Epithelial cell of prostate (primary cell): ENCODE measurements at regions not wholly inside any gene's neighbourhood (a gene's known extent, or its start where the extent isn't known, plus 50 kb on each side); places are given as distances from the start of the nearest gene placed in this dataset.

Source experiments
- DNase-seq: peaks from one replicate; pipeline ENCODE4 v3.0.0-alpha.2; 2011; ENCODE audit warnings: low read depth, low spot score
- H3K27ac ChIP-seq: fragments of 450-650 bp; 2 replicates; pipeline ENCODE4 v1.5.1; 2017; ENCODE audit warnings: mild to moderate bottlenecking

DNA sequence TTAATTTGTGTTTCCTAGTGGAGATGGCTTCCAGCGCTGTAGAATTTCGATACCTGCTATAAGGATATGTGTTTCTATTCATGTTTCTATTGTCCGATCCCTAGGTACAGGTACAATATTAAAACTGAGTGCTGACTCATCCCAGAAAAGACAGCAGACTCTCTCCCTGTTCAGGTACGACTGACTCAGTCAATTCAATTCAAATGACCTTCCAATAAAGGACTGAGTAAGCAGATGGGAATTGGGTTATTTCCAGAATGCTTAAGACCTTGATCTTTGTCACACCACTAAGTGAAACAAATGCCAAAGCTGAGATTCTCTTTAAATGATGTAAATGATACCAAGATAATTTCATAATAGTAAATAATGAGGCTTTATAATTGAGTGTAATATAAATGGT is 1596.9 kb downstream of the RPA4 start:
- H3K27ac ChIP-seq: no peak overlapping the region
- no peak for DNase-seq

DNA sequence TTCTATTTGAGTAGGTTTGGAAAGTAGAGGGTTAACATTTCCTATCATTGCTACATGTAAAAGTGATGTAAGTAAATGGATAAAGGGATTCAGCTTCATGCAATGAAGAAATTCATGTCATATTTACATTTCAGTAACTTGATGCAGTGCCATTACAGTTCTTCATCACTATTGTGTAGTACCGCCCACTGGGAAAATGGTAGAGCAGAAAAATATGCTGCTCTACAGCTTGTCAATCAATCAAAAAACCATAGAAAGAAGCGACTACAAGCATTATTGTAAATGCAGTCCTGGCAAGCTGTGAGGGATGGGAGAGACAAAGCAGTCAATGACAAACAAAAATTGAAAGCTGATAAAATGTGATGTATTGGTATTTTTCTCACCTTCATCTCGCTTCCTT is 1597.9 kb downstream of the RPA4 start:
- no peak overlapping the region for H3K27ac ChIP-seq
- no peak for DNase-seq

DNA sequence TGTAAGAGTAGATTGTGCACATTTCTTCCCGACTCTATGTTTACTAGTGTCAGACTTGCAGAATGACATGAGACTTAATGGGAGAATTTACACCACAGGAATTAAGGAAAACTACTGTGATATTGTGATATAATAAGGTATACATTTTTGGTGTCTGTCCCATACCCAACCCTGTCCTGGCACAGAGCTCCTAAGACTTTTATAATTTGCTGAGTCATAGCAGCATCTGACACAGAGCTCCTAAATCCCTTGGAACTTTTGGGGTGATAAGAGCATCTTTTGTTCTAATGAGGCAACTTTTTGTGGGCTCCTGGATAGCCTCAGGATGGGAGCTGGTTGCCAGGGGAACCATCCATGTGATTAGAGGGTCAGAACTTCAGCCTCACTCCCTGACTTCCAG is 1607.0 kb downstream of the RPA4 start:
- H3K27ac ChIP-seq: no peak overlapping the region
- DNase-seq: no peak

DNA sequence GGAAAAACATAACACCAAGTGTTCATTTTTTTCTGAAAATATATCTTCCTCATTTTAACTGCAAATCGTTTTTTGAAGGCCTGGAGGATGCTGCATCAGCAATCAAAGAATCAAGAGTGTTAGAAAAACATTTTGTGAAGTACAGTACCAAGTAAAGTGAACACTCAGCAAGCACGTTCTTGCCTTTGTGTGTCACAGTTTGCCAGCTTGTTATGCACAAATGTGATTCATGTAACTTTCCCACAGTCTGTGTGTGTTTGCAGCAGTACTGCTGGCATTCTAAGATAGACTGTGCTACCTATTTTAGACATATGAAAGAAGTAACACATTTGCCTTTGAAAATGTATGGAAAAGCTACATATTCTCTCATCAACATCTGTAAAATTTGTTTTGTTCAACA is 1617.7 kb downstream of the RPA4 start:
- H3K27ac ChIP-seq: no peak overlapping the region
- no peak for DNase-seq

DNA sequence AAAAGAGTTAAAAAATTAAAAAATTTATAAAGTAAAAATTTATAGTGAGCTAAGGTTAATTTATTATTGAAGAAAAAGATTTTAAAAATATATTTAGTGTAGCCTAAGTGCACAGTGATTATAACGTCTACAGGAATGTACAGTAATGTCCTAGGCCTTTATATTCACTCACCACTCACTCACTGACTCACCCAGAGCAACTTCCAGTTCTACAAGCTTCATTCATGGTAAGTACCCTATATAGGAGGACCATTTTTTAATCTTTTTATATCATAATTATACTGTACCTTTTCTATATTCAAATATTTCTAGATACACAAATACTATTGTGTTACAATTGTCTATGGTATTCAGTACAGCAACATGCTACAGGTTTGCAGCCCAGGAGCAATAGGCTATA is 1623.2 kb downstream of the RPA4 start:
- H3K27ac ChIP-seq: no peak overlapping the region
- no peak for DNase-seq

DNA sequence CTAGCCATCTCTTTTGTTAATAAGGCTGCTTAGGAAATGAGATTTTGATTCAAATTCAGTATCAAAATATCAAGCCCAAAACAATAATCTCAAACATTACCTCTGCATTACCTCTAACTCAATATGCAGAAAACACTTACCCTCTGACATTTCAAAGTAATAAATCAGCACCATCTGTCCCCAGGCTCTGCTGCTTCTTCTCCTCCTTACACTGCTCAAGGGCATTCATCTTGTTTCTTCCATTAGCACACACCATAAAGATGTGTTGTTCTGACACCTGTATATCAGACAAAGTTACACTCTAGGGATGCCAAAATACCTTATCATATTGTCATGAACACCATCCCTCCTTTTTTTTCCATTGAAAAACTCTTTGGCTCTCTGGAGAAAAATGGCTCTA is 1630.3 kb downstream of the RPA4 start:
- no peak overlapping the region for H3K27ac ChIP-seq
- DNase-seq: no peak

DNA sequence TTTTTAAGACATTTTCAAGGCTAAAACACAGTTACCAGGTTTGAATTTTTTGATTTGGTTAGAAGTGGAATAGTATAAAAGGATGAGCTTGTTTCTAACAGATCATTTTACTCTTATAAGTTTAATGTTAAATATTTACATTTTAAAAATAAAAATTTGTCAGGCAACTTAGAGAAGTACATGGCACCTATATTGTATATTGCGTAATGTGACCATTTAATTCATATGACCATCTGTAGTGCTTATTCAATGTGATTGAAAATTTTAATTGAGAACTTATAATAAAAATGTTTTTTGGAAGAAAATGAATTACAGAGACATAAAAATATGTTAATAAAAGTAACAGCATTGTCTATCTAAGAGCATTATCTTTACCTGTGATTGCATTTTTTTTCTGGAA is 1632.4 kb downstream of the RPA4 start:
- no peak overlapping the region for H3K27ac ChIP-seq
- DNase-seq: no peak

DNA sequence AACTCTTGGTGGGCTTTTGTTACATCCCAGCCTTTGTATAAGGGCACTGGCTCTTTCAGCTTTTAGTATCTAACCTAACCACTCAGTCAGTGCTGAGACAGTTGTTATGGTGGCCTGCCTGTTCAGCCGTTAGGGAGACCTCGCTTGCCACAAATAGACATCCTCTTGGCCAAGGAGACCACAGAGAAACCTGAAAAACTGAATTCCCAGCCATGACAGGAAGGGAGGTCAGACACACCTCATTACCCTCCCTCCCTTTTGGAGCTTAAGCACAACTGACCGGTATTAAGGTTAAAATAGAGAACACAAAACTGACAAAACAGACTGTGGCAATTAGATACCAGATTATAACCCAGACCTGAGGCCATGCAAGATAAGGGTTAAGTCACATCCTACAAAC is 1639.3 kb downstream of the RPA4 start:
- no peak overlapping the region for H3K27ac ChIP-seq
- no peak for DNase-seq

DNA sequence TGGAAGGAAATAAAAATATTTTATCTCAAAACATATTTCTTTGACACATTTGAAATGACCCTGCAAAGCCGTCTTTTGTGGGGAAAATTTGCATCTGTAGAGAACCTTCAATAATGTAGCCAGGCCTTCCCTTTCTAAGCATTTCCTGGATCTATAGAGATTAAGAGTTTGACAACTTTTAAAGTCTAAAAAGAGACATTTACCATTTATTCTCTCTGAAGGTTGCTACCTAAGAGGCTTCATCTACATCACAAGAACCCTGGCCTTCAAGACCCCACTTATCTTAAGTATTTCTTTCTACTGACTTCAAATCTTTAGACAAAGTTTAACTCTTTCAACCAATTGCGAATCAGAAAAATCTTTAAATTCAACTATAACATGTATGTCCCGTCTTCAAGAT is 1639.8 kb downstream of the RPA4 start:
- DNase-seq: no peak
- H3K27ac ChIP-seq: no peak overlapping the region

DNA sequence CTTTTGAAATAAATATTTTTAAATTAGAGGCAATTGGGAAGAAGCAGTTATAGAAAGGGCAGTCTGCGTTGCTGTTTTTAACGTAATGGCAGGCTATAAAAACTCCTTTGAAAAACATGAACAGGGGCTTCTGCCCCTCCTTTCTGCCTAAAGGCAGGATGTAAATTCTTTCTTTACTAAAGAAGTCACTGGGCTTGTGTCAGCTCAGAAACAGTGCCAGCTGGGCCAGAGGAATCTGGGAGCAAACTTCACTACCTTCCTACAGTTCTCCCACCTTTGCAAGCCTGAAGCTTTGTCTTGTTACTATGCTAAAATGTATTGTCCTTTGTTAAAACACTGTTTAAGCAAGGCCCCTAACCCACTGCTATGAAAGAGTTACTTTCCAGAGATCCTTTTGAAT is 1664.8 kb downstream of the RPA4 start:
- DNase-seq: no peak
- H3K27ac ChIP-seq: no peak overlapping the region

DNA sequence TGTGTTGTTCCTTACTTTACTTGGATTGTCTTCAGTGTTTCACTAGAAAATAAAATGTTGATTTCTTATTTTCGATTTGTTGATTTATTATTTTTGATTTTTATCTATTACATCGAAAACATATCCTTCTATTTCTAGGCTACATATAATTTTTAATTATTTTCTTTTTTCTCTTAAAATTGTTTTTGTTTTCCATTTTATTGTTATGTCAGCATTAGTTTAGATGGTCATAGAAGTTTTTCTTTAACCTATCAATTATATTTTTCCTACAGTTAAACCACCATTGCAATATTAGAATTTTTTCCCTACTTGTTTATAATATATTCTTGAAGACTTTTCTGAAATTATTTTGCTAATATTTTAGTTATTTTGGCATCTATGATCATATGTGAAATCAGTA is 1685.1 kb downstream of the RPA4 start:
- no peak overlapping the region for H3K27ac ChIP-seq
- DNase-seq: no peak

DNA sequence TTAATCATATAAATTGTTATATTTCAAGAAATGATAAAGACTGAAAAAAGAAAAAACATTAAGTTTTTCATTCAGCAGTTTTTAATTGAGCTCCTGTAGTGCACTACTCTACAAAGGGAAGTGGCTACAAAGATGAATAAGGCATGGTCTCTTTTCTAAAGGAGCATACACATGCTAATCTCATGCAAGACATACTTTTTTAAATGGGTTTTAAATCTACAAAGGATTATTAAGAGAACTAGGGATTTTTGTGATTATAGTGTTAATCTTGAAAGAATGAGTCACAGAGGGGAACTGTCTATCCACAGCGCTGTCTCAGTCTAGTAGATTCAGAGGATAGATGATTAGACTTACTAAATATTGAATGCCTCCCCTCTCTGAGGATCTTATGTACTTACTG is 1722.2 kb downstream of the RPA4 start:
- H3K27ac ChIP-seq: no peak overlapping the region

DNA sequence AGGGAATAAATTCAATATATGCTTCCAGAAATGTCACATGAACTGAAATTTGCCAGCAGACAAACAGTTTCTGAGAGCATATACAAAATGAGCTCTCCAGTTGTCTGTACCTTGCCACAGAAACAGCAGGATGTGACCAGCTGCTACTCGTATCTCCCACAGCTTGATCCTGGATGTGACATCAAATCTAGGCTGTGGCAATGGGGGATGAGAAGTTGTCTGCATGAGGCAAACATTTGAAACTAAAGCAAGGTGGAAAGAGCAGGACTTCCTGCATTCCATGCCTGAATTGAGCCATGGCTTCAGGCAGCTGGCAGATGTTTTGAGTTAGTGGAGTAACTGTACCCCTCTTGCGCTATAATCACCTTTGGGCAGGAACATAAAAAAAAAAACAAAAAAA is 1724.0 kb downstream of the RPA4 start:
- no peak overlapping the region for H3K27ac ChIP-seq
- DNase-seq: no peak

More for the DNA sequence above, 1722.2 kb downstream of the RPA4 start:
- DNase-seq: no peak

DNA sequence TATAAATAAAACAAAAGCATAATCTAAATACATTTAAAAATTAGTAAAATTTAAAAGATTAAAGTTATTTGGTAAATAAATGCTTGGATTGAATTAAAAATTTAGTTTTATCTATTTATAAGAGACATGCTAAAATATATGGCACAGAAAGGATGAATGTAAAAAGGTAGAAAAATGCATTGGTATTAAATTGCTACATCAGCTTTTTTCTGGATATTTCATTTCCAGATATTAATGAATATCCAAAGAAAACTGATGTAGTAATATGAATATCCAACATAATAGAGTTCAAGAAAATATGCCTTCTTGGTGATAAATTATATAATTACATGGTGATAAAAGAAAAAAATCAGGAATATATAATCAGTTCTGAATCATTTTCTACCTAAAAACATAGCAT is 1743.9 kb downstream of the RPA4 start:
- H3K27ac ChIP-seq: no peak overlapping the region
- no peak for DNase-seq

DNA sequence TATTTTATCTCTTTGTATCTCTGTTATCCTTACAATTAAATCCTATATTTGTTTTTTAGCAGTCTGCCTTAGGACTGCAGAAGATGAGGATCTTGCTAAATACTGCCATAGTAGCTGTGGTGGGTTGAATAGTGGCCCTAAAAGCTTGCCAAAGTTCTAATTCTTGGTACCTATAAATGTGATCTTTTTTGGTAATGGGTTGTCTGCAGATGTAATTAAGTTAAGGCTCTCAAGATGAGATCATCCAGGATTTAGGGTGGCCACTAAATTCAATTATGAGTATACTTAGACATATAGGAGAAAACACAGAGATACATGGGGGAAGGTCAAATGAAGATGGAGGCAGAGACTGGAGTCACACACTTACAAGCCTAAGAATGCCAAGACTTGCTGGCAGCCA is 1753.7 kb downstream of the RPA4 start:
- H3K27ac ChIP-seq: no peak overlapping the region
- DNase-seq: no peak

DNA sequence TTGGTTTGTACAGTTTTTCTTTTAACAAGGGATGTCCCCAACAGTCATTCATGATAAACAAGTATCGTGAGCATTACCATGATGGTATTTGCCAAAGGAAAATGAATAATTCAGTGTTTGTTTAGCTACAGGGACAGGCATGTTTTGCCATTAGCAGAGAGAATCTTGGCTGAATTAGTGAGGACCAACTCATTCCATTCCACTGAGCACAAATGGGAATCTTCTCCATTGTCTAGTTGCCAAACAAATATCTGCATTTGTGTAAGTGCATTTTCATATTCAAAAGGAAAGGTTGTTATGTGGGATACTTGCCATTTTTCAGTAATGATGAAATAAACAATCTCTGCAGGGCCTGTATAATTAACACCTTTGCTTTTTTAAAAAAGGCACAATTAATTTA is 1762.6 kb downstream of the RPA4 start:
- no peak for DNase-seq
- no peak overlapping the region for H3K27ac ChIP-seq

DNA sequence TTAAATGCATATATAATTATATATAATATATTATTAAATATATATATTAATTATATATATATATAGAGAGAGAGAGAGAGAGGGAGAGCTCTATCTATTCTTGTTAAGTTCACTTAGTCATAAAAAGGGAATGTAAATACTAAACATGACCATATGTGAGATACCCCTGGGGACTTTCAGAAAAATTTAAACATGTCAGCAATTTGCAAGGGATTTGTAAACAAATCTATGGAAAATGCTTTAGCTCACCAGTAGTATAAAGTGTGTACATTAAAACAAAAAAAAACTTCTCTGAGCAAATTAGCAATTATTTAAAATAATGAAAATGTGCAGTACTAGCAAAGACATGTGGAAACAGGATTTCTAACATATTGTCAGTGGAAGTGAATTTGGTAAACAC is 1755.5 kb downstream of the PCDH19 start:
- no peak for DNase-seq
- no peak overlapping the region for H3K27ac ChIP-seq
